ENCODE measurements at regions not wholly inside any gene's neighbourhood (a gene's known extent, or its start where the extent isn't known, plus 50 kb on each side); places are given as distances from the start of the nearest gene placed in this dataset.

- TF ChIP-seq, protein P1, sequence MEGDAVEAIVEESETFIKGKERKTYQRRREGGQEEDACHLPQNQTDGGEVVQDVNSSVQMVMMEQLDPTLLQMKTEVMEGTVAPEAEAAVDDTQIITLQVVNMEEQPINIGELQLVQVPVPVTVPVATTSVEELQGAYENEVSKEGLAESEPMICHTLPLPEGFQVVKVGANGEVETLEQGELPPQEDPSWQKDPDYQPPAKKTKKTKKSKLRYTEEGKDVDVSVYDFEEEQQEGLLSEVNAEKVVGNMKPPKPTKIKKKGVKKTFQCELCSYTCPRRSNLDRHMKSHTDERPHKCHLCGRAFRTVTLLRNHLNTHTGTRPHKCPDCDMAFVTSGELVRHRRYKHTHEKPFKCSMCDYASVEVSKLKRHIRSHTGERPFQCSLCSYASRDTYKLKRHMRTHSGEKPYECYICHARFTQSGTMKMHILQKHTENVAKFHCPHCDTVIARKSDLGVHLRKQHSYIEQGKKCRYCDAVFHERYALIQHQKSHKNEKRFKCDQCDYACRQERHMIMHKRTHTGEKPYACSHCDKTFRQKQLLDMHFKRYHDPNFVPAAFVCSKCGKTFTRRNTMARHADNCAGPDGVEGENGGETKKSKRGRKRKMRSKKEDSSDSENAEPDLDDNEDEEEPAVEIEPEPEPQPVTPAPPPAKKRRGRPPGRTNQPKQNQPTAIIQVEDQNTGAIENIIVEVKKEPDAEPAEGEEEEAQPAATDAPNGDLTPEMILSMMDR (conservative IDR thresholded peaks at IDR 0.05; ENCODE audit: low read depth, low read length): no peak
- no peak for TF ChIP-seq EZH2 (IDR thresholded peaks at IDR 0.05; ENCODE audit: low read length, unreplicated experiment)
- TF ChIP-seq EZH2phosphoT487 (IDR thresholded peaks at IDR 0.05; ENCODE audit: borderline replicate concordance, low read length): no peak
Observed at GRCh38 chr4:26261405-26261804, 59.4 kb upstream of the RBPJ start.

Measured in PC-3 (cell line).